Panc1 (cell line): ENCODE measurements at regions not wholly inside any gene's neighbourhood (a gene's known extent, or its start where the extent isn't known, plus 50 kb on each side); places are given as distances from the start of the nearest gene placed in this dataset.

ENCODE experiments used
- ATAC-seq: fragments of 200-7000 bp; cut with Tn5 transposase; 2 replicates; pipeline ENCODE4 v1.9.1; 2020; ENCODE audit warnings: mild to moderate bottlenecking, moderate library complexity
- BruUV-seq: library from RNA; stranded (reverse); fragments of 400-500 nt; replicated peaks from 2 replicates; lab custom pipeline; 2021; lab: Mats Ljungman, UMichigan
- CTCF ChIA-PET: fragments of 300-600 bp; sonication (Branson Sonifier 250); formaldehyde crosslinking; loops from one replicate; lab custom pipeline; 2022; ENCODE audit warnings: antibody characterized with exemption; lab: Charles Lee
- POLR2A ChIA-PET: fragments of 300-600 bp; sonication (Branson Sonifier 250); formaldehyde crosslinking; loops from one replicate; lab custom pipeline; 2022; ENCODE audit warnings: antibody characterized with exemption; lab: Charles Lee
- DNase-seq: peaks from one replicate; pipeline ENCODE4 v3.0.0-alpha.2; 2010; ENCODE audit warnings: low read depth, low spot score
- H3K27ac ChIP-seq: 2 replicates; pipeline ENCODE4 v1.5.1; 2011; ENCODE audit warnings: mild to moderate bottlenecking, low read length, inconsistent platforms
- H3K27me3 ChIP-seq: fragments of 200-500 bp; sonication (Bioruptor generic); 2 replicates; pipeline ENCODE4 v1.6.0; 2014; ENCODE audit warnings: low read length, inconsistent platforms; ENCODE audit not compliant: control insufficient read depth, insufficient read depth
- H3K36me3 ChIP-seq: fragments of 200-500 bp; sonication (Bioruptor generic); 2 replicates; pipeline ENCODE4 v1.5.1; 2014; ENCODE audit warnings: inconsistent platforms, mild to moderate bottlenecking, low read length, moderate library complexity; ENCODE audit not compliant: control insufficient read depth, insufficient read depth
- H3K4me1 ChIP-seq: 2 replicates; pipeline ENCODE4 v1.5.1; 2011; ENCODE audit warnings: inconsistent platforms, mild to moderate bottlenecking, low read length, moderate library complexity; ENCODE audit not compliant: control insufficient read depth, insufficient read depth
- H3K4me3 ChIP-seq, 2 experiments: 2 replicates each; pipeline ENCODE4 v1.5.1; 2011 to 2012; ENCODE audit warnings: low read depth in 2 of 2, low read length in 2 of 2, mild to moderate bottlenecking in 2 of 2, inconsistent platforms in 1 of 2, moderate library complexity in 1 of 2
- H3K9me3 ChIP-seq: fragments of 200-500 bp; sonication (Bioruptor generic); 2 replicates; pipeline ENCODE4 v1.5.1; 2014; ENCODE audit warnings: low read depth, mild to moderate bottlenecking, inconsistent platforms, low read length, moderate library complexity; ENCODE audit not compliant: control insufficient read depth, insufficient read depth
- CTCF ChIP-seq: fragments of 450-650 bp; IDR thresholded peaks from 2 replicates; pipeline ENCODE4 v1.5.1; 2017; ENCODE audit warnings: mild to moderate bottlenecking
- POLR2AphosphoS5 ChIP-seq: IDR thresholded peaks from 2 replicates; pipeline ENCODE4 v1.6.1; 2012; ENCODE audit warnings: mild to moderate bottlenecking, low read depth, low read length, moderate library complexity
- REST ChIP-seq, 2 experiments: IDR thresholded peaks; 2 replicates each; pipeline ENCODE4 v1.6.1; 2011 to 2012; ENCODE audit warnings: low read depth in 2 of 2, control low read depth in 1 of 2, low read length in 1 of 2, mild to moderate bottlenecking in 1 of 2, moderate library complexity in 1 of 2; ENCODE audit not compliant: insufficient read depth in 1 of 2
- SIN3A ChIP-seq: IDR thresholded peaks from 2 replicates; pipeline ENCODE4 v1.6.1; 2012; ENCODE audit warnings: low read depth, mild to moderate bottlenecking, low read length, moderate library complexity, borderline replicate concordance; ENCODE audit not compliant: insufficient read depth
- TCF7L2 ChIP-seq: IDR thresholded peaks from 2 replicates; pipeline ENCODE4 v1.6.1; 2011; ENCODE audit warnings: mild to moderate bottlenecking, low read depth, low read length, inconsistent platforms
- in situ Hi-C: cut with HindIII; loops from 2 replicates; pipeline ENCODE4 v1.10.0; 2016; ENCODE audit warnings: low sequenced_read_pairs, low pct_unique_long_range_greater_than_20kb
- intact Hi-C: fragments of 100-400 bp; cut with micrococcal nuclease; formaldehyde crosslinking; loops from one replicate; pipeline ENCODE4 v1.10.0; 2022; ENCODE audit not compliant: unreplicated experiment

- BruUV-seq, result no TSS peak
- in situ Hi-C loops (no loop called here), intact Hi-C loops (no loop called here)
- Histone ChIP-seq H3K4me1 (no peaks in the 10 kb centered on the region), H3K27ac (no peak overlapping the region), H3K27me3 (peaks cover 23% of the 10 kb centered on the region), H3K9me3 (no peaks in the 10 kb centered on the region), H3K36me3 (no peaks in the 10 kb centered on the region), H3K4me3 (no peak overlapping the region)
- TF ChIP-seq POLR2AphosphoS5 (no peak), TCF7L2 (no peak), REST (IDR thresholded peaks at IDR 0.05; ENCODE audit: insufficient read depth in 1 of 2, low read depth in 2 of 2, low read length in 1 of 2) (no peak), CTCF (no peak), SIN3A (no peak)
- ATAC-seq, result no peak
- POLR2A ChIA-PET, result no interaction called here
- DNase-seq, result no peak
- CTCF ChIA-PET, result no interaction called here
Measured at GRCh38 chr1:36714301-36714700, 231.6 kb upstream of the CSF3R start.

GRCh38 chr1:36711480-36711879, 228.8 kb upstream of the CSF3R start:
- in situ Hi-C loops, result no loop called here
- intact Hi-C loops, result no loop called here
- CTCF ChIA-PET, result no interaction called here

More at GRCh38 chr1:36711480-36711879, 228.8 kb upstream of the CSF3R start:
- H3K27me3 ChIP-seq, result peaks cover 20% of the 10 kb centered on the region
- H3K4me3 ChIP-seq, result no peak overlapping the region
- ATAC-seq (no peak), DNase-seq (no peak)
- no TSS peak for BruUV-seq
- H3K4me1 ChIP-seq, result no peaks in the 10 kb centered on the region
- TF ChIP-seq CTCF, result no peak
- TF ChIP-seq POLR2AphosphoS5, result no peak
- TF ChIP-seq REST (IDR thresholded peaks at IDR 0.05; ENCODE audit: insufficient read depth in 1 of 2, low read depth in 2 of 2, low read length in 1 of 2), result no peak
- no peak for TF ChIP-seq SIN3A
- TF ChIP-seq TCF7L2, result no peak
- no peak overlapping the region for H3K27ac ChIP-seq
- H3K9me3 ChIP-seq, result no peaks in the 10 kb centered on the region
- POLR2A ChIA-PET, result no interaction called here
- no peaks in the 10 kb centered on the region for H3K36me3 ChIP-seq
